Activated CD4-positive, alpha-beta T cell treated with anti-CD3 and anti-CD28 coated beads, Interleukin-2, amount 50 U/mL, for 16 hours (primary cell): ENCODE measurements at regions not wholly inside any gene's neighbourhood (a gene's known extent, or its start where the extent isn't known, plus 50 kb on each side); places are given as distances from the start of the nearest gene placed in this dataset.

Experiments used
- DNase-seq: peaks from one replicate; pipeline ENCODE4 v3.0.0-alpha.2; 2020

DNA sequence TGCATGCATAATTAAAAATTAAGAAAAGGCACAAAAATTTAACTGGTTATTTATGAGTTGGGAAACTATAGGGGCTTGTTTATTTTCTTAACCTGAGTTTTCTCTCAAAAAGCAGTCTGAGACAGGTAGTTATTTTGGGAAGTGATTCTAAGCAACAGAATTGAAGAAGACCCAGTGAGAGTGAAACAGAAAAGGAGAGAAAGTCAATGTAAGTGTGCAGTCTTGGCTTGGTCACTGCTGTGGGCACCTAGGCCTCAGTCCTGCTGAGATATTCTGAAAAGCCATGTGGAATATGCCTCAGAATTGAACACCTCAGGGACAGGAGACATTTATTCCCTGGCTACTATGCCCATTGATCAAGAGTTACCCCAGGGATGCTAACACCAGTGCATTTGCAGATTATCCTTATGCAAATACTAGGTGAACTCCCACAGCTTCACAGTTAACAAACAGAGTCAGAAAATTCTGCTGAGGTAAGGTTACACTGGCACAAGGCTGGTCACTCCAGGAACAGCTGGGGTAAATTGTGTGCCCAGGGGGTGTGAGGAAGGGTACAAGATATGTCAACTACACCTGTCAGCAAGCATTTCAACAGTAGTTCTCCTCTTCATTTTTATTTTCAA lies 222.7 kb downstream of the EFHB start:
- DNase-seq = no peak

DNA sequence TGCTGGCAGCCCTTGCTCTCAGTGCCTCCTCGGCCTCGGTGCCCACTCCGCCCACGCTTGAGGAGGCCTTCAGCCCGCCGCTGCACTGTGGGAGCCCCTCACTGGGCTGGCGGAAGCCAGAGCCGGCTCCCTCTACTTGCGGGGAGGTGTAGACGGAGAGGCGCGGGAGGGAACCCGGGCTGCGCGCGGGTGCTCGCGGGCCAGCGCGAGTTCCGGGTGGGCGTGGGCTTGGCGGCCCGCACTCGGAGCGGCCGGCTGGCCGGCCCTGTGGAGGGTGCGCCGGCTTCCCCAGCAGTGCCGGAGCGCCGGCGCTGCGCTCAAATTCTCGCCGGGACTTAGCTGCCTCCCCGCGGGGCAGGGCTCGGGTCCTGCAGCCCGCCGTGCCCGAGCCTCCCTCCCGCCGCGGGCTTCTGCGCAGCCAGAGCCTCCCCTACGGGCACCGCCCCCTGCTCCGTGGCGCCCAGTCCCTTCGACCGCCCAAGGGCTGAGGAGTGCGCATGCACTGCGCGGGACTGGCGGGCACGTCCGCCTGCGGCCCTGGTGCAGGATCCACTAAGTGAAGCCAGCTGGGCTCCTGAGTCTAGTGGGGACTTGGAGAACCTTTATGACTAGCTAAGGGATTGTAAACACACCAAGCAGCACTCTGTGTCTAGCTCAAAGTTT lies 231.5 kb downstream of the EFHB start:
- no peak for DNase-seq

DNA sequence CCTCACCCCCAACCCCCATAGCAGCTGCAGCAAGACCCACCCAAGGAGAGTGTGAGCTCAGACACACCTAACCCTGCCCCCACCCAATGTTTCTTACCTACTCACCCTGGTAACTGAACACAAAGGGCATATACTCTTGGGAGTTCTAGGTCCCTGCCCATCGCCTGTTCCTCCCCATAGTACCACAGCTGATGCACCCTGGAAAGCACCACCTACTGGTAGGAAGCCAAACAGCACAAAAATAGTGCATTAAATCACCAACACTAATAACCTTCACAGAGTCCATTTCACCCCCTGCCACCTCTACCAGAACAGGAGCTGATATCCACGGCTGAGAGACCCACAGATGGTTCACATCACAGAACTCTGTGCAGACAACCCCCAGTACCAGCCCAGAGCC lies 245.2 kb downstream of the EFHB start:
- DNase-seq = no peak

DNA sequence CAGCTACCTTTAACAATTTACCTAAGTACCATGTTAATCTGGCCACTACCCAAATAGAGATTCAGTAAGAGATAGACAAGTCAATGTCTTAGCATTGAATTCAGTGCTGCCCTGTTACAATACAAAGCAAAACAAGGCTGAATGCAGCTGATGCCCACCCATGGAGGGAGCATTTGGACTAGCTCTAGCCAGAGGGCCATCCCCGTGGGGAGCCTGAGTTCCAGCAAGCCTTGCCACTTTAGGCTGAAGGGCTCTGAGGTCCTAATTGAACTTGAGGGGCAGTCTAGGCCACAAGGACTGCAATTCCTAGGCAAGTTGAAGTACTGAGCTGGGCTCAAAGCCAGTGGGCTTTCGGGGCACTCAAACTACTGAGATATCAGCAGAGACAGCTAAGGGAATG lies 265.9 kb downstream of the EFHB start:
- no peak for DNase-seq

DNA sequence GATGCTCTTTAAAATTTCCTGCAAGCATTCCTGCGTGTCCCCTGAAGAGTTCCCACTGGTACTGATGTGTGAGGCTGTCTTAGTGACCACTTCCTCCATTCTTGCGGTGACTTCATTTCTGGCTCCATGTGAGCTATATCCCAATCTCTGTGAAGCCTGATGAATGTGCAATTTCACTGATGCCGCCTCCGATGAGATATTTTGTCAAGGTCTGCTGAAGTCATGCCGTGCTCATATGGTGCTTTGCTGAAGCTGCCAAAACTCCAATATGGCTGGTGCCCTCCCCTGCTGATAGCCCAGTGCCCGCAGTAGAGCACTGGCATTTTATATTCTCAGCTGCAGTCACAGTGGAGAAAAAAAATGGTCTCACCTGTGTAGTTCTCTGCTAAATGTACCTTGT lies 271.5 kb downstream of the EFHB start:
- no peak for DNase-seq

DNA sequence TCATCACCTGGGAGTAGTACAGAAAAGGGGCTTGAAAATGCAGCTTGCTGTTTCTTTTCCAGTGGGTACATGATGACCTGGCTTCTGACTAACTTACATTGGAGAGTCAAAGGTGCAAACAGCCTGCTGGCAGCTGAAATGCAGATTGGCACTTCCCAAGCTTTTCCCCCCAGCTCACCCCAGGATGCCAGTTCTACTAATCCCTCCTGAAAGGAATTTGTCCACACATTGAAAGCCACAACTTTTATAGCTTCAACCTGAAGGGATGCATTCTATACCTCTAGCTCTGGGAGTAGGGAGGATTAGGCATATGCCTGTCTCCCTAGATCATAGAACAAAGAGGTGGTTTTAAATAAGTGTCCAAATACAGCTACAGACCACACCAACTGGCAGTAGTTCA lies 281.7 kb downstream of the EFHB start:
- no peak for DNase-seq

DNA sequence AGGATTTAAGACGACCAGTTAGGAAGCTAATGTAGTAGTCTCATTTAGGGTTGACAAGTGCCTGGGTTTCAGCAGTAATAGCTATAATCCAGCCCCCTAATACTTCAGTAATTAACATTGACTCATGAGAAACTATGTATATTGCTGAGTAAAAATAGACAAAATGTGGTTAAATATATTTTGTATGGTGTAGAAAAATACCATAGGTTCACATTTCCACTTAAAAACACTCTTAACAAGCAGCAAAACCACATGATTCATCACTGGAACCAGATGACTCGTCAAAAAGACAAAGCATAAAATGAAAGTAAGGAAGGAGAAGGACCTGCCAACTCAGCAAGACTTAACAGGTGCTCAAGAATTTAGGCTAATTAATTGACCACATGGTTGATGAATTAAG lies 288.9 kb downstream of the EFHB start:
- peak; percentile 53 for DNase-seq

DNA sequence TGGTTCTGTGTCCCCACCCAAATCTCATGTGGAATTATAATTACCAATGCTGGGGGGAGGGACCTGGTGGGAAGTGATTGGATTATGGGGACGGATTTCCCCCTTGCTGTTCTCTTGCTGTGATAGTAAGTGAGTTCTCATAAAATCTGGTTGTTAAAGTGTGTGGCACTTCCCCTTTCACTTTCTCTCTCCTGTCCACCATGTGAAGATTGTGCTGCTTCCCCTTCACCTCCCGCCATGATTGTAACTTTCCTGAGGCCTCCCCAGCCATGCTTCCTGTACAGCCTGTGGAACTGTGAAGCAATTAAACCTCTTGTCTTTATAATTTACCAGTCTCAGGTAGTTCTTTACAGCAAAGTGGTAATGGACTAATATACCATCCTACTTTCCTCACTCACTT lies 289.6 kb downstream of the EFHB start:
- no peak for DNase-seq

DNA sequence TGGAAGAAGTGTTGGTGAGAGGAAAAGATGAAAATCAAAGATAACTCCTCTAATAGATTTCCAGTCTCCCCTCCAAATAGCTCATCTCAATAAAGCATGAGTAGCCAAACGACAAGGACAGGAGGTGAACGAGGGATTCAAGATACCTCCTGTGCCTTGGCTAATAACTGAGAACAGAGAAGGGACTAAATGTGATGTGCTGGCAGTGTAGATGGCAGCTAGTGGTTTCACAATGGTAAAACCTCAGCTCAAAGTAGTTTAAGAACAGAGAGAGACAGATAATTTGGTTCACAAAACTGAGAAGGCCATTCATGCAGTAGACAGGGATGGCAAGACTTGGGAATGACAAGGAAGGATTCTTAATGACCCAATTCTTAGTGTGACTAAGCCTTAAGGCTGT lies 292.6 kb downstream of the EFHB start:
- no peak for DNase-seq

DNA sequence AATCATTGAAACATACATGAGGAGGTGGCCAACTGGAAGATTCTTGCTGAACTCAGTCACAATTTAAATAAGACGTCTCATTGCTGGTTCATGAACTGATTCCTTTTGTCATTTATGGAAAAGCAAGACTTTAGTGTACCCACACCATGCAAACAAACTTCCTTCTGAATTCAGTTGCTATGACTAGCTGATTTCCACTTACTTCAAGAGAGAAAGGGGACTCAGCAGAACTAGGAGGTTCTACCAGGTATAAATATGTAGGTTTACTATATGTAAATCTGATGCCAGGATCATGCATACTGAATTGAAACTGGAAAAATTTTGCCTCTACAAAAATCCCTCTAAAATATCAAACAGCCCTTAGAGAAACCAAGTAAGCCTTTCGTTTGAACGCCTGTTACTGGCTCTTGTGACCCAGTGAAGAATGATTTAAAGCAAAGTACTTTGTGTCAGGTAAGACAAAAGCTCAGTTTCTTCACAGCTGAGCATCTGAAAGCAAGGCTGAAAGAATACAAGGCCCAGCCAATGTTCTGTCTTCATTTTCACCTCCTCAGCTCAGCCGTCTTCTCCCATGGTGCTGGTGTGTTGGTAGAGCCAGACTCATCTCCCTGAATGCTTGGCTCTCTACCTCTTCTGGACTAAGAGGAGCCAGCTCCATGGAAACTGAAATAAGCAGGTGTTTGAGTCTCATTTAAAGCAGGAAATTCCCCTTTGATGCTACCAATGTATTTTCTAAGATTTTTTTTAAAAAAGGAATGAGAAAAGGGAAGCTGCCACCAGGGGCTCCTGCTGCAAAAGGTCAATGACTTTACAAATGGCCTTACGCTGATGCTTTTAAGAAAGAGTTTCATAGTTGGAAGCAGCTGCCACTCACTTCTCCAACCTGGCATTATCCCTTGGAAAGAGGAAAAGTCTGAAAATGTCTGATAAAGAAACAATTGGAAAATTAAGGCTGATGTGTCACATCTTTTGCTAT lies 301.6 kb downstream of the EFHB start:
- no peak for DNase-seq

DNA sequence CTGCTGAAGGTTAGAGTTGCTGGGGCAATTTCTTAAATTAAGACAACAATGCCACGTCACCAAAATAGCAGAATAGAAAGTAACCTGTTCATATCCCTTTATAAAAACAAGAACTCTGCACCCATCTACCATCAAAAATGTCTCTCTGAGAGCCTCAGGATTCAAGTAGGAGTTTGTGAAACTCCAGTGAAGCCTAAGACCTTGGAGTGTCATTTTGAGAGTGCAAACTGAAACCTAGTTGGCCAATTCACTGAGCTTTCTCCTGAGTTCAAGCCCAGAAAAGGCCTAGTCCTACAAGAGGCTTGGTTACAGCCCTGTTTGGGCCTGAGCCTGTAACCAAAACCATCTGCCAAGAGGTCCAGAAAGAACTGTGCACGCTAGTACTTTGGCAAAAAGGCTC lies 335.1 kb downstream of the EFHB start:
- no peak for DNase-seq

DNA sequence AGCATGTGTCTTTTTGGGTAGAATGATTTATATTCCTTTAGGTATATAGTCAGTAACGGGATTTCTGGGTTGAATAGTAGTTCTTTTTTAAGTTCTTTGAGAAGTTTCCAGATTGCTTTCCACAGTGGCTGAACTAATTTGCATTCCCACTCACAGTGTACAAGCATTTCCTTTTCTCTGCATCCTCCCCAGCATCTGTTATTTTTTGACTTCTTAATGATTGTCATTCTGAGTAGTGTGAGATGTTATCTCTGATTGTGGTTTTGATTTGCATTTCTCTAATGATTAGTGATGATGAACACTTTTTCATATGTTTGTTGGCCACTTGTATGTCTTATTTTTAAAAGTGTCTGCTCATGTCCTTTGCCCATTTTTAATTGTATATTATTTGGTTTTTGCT lies 337.6 kb downstream of the EFHB start:
- no peak for DNase-seq

DNA sequence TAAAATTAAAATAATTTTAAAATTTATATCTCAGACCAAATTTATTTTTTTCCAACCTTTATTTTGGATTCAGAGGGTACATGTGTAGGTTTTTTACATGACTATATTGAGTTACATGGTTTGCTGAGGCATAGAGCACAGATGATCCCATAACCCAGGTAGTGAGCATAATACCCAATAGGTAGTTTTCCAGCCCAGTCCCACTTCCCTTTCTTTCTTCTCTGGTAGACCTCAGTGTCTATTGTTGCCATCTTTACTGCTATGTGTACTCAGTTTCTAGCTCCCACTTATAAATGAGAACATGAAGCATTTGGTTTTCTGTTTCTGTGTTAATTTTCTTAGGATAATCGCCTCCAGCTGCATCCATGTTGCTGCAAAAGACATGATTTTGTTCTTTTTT lies 338.1 kb downstream of the EFHB start:
- no peak for DNase-seq
